ENCODE measurements at regions not wholly inside any gene's neighbourhood (a gene's known extent, or its start where the extent isn't known, plus 50 kb on each side); places are given as distances from the start of the nearest gene placed in this dataset.

GRCh38 chr12:77357655-77358054 lies 292.3 kb upstream of the E2F7 start:
- ChIA-PET POLR2A (no interaction called here), CTCF (no interaction called here)
- Histone ChIP-seq H3K4me3 (no peak overlapping the region), H3K4me2 (no peak overlapping the region), H3K9me3 (no peaks in the 10 kb centered on the region), H3K4me1 (no peaks in the 10 kb centered on the region), H3K27ac (no peak overlapping the region)
- no peak for ATAC-seq
- WGBS (ENCODE audit: missing lambda C conversion rate), result 24% methylated on average over 6 of the region's 6 CpGs
- DNase-seq (ENCODE audit: low read depth in 1 of 2, low spot score in 1 of 2), result no peak
- TF ChIP-seq SREBF2 (IDR thresholded peaks at IDR 0.05) (no peak), HOXB13 (CRISPR knock-in tag; IDR thresholded peaks at IDR 0.05; ENCODE audit: low read depth) (no peak), SMC3 (IDR thresholded peaks at IDR 0.05) (no peak), MAFK (IDR thresholded peaks at IDR 0.05; ENCODE audit: partially characterized antibody) (no peak), FOSL2 (IDR thresholded peaks at IDR 0.05) (no peak), FOSL2 (CRISPR knock-in tag; IDR thresholded peaks at IDR 0.05) (no peak), NR3C1 (IDR thresholded peaks at IDR 0.05) (no peak), FOSB (CRISPR knock-in tag; IDR thresholded peaks at IDR 0.05) (no peak), RCOR1 (IDR thresholded peaks at IDR 0.05; ENCODE audit: low read depth, low read length) (no peak), RFX5 (IDR thresholded peaks at IDR 0.05) (no peak), PBX3 (IDR thresholded peaks at IDR 0.05) (no peak), ZSCAN20 (CRISPR knock-in tag; IDR thresholded peaks at IDR 0.05) (no peak), NFE2L2 (conservative IDR thresholded peaks at IDR 0.05; ENCODE audit: low read length) (no peak), CEBPB (IDR thresholded peaks at IDR 0.05) (no peak), EHF (CRISPR knock-in tag; IDR thresholded peaks at IDR 0.05) (no peak), HOXB5 (CRISPR knock-in tag; IDR thresholded peaks at IDR 0.05) (no peak), RNF2 (IDR thresholded peaks at IDR 0.05; ENCODE audit: borderline replicate concordance, low read depth) (no peak)
- TF ChIP-seq, protein P1, sequence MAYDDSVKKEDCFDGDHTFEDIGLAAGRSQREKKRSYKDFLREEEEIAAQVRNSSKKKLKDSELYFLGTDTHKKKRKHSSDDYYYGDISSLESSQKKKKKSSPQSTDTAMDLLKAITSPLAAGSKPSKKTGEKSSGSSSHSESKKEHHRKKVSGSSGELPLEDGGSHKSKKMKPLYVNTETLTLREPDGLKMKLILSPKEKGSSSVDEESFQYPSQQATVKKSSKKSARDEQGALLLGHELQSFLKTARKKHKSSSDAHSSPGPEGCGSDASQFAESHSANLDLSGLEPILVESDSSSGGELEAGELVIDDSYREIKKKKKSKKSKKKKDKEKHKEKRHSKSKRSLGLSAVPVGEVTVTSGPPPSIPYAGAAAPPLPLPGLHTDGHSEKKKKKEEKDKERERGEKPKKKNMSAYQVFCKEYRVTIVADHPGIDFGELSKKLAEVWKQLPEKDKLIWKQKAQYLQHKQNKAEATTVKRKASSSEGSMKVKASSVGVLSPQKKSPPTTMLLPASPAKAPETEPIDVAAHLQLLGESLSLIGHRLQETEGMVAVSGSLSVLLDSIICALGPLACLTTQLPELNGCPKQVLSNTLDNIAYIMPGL (CRISPR knock-in tag; IDR thresholded peaks at IDR 0.05; ENCODE audit: borderline replicate concordance), result no peak
- FAIRE-seq, result no peak

- no peak overlapping the region for H3K4me2 ChIP-seq
- 19% methylated on average over 2 of the region's 2 CpGs for WGBS (ENCODE audit: missing lambda C conversion rate)
- CTCF ChIA-PET, result interaction anchor here (0.6 to 2.0 kb wide), 2 partner anchors 153 to 202 kb away, joined by 3 to 4 read pairs; no protein-coding TSS in a partner anchor
Measured at GRCh38 chr12:77354766-77355362, 289.5 kb upstream of the E2F7 start.

More at GRCh38 chr12:77354766-77355362, 289.5 kb upstream of the E2F7 start:
- FAIRE-seq (no peak), DNase-seq (ENCODE audit: low read depth in 1 of 2, low spot score in 1 of 2) (no peak), ATAC-seq (no peak)
- H3K27ac ChIP-seq, result no peak overlapping the region
- TF ChIP-seq NPAS2 (CRISPR knock-in tag; IDR thresholded peaks at IDR 0.05; ENCODE audit: borderline replicate concordance), result no peak
- TF ChIP-seq PBX3 (IDR thresholded peaks at IDR 0.05), result no peak
- TF ChIP-seq RAD21 (conservative IDR thresholded peaks at IDR 0.05 in 1 of 2, IDR thresholded peaks at IDR 0.05 in 1 of 2), result no peak
- no peak for TF ChIP-seq MYC (IDR thresholded peaks at IDR 0.05; ENCODE audit: borderline replicate concordance, low read length)
- TF ChIP-seq BHLHE40 (IDR thresholded peaks at IDR 0.05; ENCODE audit: low read depth, low read length), result no peak
- TF ChIP-seq JUN (IDR thresholded peaks at IDR 0.05), result no peak
- no peak for TF ChIP-seq ATOH8 (CRISPR knock-in tag; IDR thresholded peaks at IDR 0.05; ENCODE audit: low read depth)
- no peak for TF ChIP-seq MAZ (IDR thresholded peaks at IDR 0.05; ENCODE audit: borderline replicate concordance, low read depth, low read length)
- TF ChIP-seq, protein P2, sequence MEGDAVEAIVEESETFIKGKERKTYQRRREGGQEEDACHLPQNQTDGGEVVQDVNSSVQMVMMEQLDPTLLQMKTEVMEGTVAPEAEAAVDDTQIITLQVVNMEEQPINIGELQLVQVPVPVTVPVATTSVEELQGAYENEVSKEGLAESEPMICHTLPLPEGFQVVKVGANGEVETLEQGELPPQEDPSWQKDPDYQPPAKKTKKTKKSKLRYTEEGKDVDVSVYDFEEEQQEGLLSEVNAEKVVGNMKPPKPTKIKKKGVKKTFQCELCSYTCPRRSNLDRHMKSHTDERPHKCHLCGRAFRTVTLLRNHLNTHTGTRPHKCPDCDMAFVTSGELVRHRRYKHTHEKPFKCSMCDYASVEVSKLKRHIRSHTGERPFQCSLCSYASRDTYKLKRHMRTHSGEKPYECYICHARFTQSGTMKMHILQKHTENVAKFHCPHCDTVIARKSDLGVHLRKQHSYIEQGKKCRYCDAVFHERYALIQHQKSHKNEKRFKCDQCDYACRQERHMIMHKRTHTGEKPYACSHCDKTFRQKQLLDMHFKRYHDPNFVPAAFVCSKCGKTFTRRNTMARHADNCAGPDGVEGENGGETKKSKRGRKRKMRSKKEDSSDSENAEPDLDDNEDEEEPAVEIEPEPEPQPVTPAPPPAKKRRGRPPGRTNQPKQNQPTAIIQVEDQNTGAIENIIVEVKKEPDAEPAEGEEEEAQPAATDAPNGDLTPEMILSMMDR (IDR thresholded peaks at IDR 0.05), result no peak
- TF ChIP-seq CBX2 (IDR thresholded peaks at IDR 0.05; ENCODE audit: borderline replicate concordance, low read depth), result no peak
- POLR2A ChIA-PET, result no interaction called here
- no peaks in the 10 kb centered on the region for H3K4me1 ChIP-seq
- no peak overlapping the region for H3K4me3 ChIP-seq
- no peaks in the 10 kb centered on the region for H3K9me3 ChIP-seq

Measured in A549 (cell line).